ENCODE measurements at regions not wholly inside any gene's neighbourhood (a gene's known extent, or its start where the extent isn't known, plus 50 kb on each side); places are given as distances from the start of the nearest gene placed in this dataset.

DNA sequence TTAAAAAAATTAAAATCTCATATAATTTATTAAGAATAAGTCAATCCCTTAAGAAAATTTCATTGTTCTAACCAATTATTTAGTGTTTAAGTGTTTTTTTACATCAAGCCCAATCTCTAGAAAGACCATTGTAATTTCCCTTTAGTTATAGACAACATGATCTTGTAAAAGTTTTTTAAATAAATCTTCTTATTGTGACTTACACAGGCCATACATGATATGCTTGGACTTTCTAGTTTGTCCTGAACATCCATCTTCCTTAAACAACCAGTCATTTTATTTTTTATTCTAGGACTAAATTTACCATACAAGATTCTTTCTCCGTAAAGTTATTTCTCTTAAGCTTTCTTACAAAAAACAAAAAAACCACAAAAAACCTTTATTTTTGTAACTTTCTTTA is 126.5 kb upstream of the MAST4 start:
- CTCF ChIA-PET, result no interaction called here
- TF ChIP-seq, protein P1, sequence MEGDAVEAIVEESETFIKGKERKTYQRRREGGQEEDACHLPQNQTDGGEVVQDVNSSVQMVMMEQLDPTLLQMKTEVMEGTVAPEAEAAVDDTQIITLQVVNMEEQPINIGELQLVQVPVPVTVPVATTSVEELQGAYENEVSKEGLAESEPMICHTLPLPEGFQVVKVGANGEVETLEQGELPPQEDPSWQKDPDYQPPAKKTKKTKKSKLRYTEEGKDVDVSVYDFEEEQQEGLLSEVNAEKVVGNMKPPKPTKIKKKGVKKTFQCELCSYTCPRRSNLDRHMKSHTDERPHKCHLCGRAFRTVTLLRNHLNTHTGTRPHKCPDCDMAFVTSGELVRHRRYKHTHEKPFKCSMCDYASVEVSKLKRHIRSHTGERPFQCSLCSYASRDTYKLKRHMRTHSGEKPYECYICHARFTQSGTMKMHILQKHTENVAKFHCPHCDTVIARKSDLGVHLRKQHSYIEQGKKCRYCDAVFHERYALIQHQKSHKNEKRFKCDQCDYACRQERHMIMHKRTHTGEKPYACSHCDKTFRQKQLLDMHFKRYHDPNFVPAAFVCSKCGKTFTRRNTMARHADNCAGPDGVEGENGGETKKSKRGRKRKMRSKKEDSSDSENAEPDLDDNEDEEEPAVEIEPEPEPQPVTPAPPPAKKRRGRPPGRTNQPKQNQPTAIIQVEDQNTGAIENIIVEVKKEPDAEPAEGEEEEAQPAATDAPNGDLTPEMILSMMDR (IDR thresholded peaks at IDR 0.05; ENCODE audit: insufficient read depth, low read depth, low read length), result no peak

DNA sequence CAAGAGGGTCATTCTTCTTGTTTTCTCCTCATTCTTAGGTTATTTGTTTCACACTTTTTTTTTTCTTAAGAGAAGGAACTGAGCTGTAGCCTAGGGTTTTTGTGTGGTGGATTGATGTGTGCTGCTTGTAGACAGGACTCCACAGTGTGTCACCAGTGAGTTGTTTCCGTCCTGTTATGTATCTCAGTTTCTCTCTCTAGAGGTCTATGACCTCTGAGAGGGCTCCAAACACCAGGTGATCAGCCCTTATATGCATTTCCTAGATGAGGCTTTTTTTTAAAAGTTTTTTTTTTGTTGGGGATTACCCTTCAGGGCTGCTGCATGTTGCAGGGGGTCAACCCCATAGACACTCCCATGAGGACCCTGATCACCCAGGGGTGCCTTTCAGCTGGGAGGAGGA is 124.2 kb upstream of the MAST4 start:
- TF ChIP-seq, protein P1 (IDR thresholded peaks at IDR 0.05; ENCODE audit: insufficient read depth, low read depth, low read length), result no peak
- ChIA-PET POLR2A (no interaction called here), CTCF (no interaction called here)
- Histone ChIP-seq H3K36me3 (ENCODE audit: control insufficient read depth, insufficient read depth, low read length) (no peaks in the 10 kb centered on the region), H3K4me3 (ENCODE audit: low read depth, low read length) (no peak overlapping the region), H3K27me3 (ENCODE audit: control insufficient read depth, insufficient read depth, low read length) (no peaks in the 10 kb centered on the region)
- DNase-seq (ENCODE audit: low read depth), result no peak

More for the DNA sequence above, 126.5 kb upstream of the MAST4 start:
- H3K27me3 ChIP-seq (ENCODE audit: control insufficient read depth, insufficient read depth, low read length), result no peaks in the 10 kb centered on the region
- H3K4me3 ChIP-seq (ENCODE audit: low read depth, low read length), result no peak overlapping the region
- no peaks in the 10 kb centered on the region for H3K36me3 ChIP-seq (ENCODE audit: control insufficient read depth, insufficient read depth, low read length)
- POLR2A ChIA-PET, result no interaction called here
- DNase-seq (ENCODE audit: low read depth), result no peak

DNA sequence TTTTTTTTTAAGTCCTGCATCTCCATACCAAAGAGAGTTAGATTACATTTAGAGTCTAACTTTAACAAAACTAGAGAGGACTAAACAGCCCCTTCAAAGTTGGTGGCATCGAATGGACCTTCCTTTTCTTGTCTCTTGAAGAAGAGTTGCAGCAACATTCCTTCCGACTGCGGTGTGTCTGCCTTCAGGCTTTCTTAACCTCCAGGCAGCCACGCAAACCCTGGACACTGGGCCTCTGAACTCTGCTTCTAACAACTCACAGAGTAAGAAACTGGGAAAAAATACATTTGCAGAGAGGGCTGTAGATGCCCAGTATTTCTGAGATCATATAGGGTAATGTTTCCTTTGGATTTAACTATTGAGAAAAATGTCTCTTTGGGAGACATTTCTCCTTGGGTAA is 120.5 kb upstream of the MAST4 start:
- TF ChIP-seq, protein P1 (IDR thresholded peaks at IDR 0.05; ENCODE audit: insufficient read depth, low read depth, low read length), result no peak
- CTCF ChIA-PET, result no interaction called here
- POLR2A ChIA-PET, result no interaction called here
- no peaks in the 10 kb centered on the region for H3K36me3 ChIP-seq (ENCODE audit: control insufficient read depth, insufficient read depth, low read length)
- no peak overlapping the region for H3K4me3 ChIP-seq (ENCODE audit: low read depth, low read length)
- no peaks in the 10 kb centered on the region for H3K27me3 ChIP-seq (ENCODE audit: control insufficient read depth, insufficient read depth, low read length)
- DNase-seq (ENCODE audit: low read depth), result no peak

DNA sequence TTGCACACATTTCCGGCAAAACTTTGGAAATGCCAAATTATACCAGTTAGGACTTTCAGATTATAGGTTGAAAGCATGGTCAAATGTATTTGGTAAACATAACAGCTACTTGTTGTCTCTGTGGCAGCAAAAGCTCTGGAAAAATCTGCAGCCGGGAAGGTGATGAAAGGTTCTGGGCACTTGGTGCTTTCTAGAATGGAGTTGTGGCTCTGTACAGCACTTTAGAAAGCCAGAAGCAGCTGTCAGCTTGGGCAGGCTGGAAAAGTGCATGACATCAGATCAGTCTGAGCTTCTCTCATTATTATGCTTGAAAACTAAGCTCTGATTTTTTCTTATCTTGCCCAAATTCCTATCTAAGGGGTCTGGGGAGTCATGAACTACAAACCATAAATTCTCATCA is 118.6 kb upstream of the MAST4 start:
- H3K36me3 ChIP-seq (ENCODE audit: control insufficient read depth, insufficient read depth, low read length), result no peaks in the 10 kb centered on the region
- CTCF ChIA-PET, result interaction anchor here (1.3 kb wide), 1 partner anchor 30 kb away, joined by 3 read pairs; no protein-coding TSS in a partner anchor
- no peak overlapping the region for H3K4me3 ChIP-seq (ENCODE audit: low read depth, low read length)
- no peaks in the 10 kb centered on the region for H3K27me3 ChIP-seq (ENCODE audit: control insufficient read depth, insufficient read depth, low read length)
- TF ChIP-seq, protein P1 (IDR thresholded peaks at IDR 0.05; ENCODE audit: insufficient read depth, low read depth, low read length), result no peak
- no peak for DNase-seq (ENCODE audit: low read depth)
- POLR2A ChIA-PET, result no interaction called here

DNA sequence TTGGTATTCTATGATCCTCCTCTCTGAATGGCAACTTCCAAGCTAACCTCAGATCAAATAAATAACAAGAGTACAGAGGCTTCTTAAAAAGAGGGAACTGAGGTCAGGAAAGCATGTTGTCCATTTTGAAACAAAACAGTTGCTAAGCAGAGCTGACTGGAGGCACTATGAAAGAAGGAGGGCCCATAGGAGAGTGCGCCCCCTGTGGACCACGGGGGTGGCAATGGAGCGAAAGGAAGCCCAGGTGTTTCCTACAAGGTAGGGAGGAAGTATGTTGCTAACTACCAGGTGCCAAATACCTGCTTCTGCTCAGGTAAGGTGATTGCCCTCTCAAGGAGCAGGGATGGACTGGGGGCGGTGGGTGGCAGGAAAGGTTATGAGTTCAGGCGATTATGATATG is 101.8 kb upstream of the MAST4 start:
- no peaks in the 10 kb centered on the region for H3K36me3 ChIP-seq (ENCODE audit: control insufficient read depth, insufficient read depth, low read length)
- no peak overlapping the region for H3K4me3 ChIP-seq (ENCODE audit: low read depth, low read length)
- no peak for DNase-seq (ENCODE audit: low read depth)
- ChIA-PET POLR2A (no interaction called here), CTCF (no interaction called here)
- no peaks in the 10 kb centered on the region for H3K27me3 ChIP-seq (ENCODE audit: control insufficient read depth, insufficient read depth, low read length)
- TF ChIP-seq, protein P1 (IDR thresholded peaks at IDR 0.05; ENCODE audit: insufficient read depth, low read depth, low read length), result no peak

Data from BJ (cell line).